HG03460 (cell line): ENCODE measurements at regions not wholly inside any gene's neighbourhood (a gene's known extent, or its start where the extent isn't known, plus 50 kb on each side); places are given as distances from the start of the nearest gene placed in this dataset.
"Not testable (repeated sequence)": the region's sequence is repeated elsewhere in the genome, so short reads cannot be mapped to it uniquely, and the experiment has no call there.

Source experiments
- ATAC-seq: cut with Tn5 transposase; IDR thresholded peaks from one replicate; pipeline ENCODE4 v1.9.1; 2021; ENCODE audit not compliant: unreplicated experiment

DNA sequence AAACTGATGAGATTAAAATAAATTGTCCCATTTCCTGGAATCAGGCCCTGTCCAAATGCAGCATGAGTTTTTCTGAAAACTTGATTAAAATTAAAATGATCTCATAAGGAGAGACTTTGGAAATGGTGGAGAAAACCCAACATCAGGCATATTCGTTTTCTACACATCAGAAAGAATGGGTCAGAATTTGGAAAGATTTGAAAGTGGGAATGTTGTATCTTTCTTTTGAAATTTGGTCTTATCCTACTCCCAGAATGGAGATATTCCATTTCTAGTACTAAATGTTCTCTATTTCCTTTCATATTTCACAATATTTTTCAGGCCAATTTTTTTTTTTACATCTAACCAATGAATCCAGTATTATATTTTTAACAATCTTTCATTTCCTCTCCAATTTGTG lies 223.9 kb upstream of the RXFP2 start:
- no peak for ATAC-seq

DNA sequence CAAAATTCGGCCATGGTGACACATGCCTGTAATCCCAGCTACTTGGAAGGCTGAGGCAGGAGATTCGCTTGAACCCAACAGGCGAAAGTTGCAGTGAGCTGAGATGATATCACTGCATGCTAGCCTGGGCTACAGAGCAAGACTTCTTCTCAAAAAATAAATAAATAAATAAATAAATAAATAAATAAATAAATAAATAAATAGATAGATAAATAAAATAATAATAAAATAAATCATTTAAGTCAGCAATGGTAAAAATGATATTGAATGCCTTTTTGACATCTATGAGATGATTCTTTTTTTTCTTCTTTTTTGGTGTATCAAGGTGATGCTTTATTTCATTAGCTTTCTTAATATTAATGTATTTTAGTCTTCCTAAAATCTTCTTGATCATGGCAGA lies 221.7 kb upstream of the RXFP2 start:
- no peak for ATAC-seq

DNA sequence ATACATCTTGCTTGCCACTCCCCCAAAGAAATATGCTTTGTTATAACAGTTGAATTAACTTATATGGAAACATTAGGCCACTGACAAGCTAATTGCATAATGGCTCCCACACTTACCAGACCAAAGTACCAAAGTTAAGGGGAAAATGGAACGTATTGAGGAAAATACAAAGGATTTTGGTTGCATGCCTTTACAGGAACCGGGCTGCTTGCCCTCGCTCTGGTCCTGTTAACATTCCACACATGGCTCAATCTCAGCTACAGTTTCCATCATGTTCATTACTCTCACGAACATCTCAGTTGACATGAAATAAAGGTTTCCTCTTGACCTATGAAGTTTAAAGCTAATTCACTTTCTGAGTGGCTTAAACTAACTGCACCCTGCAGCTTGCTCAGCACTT lies 220.7 kb upstream of the RXFP2 start:
- ATAC-seq, result no peak

DNA sequence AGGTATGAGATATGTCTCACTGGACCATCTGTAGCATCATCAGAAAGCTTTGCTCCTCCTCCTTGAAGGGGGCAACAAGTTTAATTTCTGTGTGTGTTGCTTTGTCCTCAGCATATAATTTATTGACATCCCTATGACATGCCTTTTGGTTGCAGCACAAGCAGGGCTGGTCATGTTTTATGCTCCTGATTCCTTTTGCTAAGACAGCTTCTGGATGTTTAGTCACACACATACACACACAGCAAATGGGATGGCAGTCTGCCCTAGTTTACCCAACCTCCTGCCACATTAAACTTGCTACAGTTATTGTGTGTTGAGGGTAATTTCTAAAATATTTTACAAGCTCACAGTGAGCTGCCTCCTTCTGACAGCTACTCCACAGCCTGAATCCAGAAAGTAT lies 217.9 kb upstream of the RXFP2 start:
- ATAC-seq, result no peak

DNA sequence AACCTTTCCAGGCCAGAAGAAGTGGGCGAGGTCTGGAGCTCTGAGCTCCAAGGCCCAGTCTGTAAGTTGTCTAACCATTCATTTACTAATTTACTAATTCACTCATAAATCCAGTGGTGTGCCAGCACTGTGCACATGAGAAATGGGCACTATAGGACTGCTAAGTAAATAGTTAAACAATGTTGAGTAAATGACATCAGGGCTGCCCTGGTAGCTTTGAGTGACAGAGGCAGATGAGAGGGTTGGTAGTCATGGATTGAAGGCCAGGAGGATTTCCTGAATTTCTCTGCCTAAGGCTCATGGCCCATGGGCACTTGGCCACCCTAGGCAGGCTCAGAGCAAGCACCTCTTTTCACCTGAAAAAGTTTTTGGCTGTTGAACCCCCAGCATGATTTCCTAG lies 216.9 kb upstream of the RXFP2 start:
- ATAC-seq, result no peak

DNA sequence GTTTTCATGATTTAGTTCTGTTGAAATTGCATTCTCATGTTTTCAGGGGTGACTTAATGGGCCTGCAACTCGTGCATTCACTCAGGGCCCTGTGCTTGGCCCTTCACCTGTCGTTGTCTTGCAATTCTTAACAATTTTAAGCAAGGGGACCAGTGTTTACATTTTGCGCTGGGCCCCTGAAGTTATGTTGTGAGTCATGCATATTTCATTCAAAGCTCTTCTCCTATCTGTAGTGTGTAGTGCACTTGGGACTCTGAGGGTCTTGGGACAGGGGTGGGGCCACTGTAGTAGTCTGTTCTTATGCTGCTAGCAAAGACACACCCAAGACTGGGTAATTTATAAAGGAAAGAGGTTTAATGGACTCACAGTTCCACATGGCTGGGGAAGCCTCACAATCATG lies 211.2 kb upstream of the RXFP2 start:
- ATAC-seq, result no peak

DNA sequence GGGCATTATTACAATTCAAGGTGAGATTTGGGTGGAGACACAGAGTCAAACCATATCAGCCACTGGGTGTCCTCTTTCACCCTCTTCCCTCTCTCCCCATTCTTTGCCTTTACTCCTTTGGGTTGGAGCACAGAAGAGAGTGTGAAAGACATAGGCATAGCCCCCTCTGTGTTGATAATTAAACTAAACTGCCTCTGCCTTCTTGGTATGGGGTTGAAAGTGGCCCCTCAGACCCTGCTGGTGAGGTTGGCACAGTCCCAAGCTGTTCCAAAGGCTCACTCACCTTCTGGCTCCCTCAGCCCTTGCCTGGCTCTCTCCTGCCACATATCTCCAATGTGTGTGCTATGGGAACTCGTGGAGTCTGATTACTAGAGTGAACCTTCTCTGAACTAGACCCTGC lies 210.6 kb upstream of the RXFP2 start:
- ATAC-seq, result no peak

DNA sequence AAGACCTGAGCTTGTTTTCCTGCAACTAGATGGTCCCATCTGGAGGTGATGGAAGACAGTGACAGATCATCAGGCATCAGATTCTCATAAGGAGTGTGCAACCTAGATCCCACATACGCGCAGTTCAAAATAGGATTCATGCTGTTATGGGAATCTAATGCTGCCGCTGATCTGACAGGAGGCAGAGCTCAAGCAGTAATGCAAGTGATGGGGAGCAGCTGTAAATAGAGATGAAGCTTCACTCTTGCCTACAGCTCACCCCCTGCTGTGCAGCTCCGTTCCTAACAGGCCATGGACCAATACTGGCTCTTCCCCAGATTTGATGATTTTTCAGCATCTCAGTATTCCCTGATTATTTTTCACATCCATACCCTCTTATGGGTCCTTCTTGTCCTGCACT lies 208.4 kb upstream of the RXFP2 start:
- ATAC-seq, result no peak

DNA sequence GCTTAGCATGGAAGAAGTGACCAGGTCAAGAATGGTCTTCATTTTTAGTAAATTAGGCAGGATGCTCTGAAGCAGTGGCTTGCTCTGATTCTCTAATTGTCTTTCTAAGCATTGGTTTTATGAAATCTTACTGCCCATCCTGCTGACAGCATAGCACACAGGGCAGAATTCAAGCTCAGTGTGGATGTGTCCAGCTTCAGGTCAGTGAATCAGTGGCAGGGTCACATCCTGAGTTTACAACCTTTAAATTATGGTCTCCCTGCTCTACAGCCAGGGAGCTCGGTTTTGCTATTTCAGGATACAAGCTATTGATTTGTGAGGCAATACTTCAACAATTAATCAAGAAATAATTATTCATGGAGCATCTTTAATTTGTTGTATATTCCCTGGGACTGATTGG lies 202.3 kb upstream of the RXFP2 start:
- ATAC-seq, result no peak

DNA sequence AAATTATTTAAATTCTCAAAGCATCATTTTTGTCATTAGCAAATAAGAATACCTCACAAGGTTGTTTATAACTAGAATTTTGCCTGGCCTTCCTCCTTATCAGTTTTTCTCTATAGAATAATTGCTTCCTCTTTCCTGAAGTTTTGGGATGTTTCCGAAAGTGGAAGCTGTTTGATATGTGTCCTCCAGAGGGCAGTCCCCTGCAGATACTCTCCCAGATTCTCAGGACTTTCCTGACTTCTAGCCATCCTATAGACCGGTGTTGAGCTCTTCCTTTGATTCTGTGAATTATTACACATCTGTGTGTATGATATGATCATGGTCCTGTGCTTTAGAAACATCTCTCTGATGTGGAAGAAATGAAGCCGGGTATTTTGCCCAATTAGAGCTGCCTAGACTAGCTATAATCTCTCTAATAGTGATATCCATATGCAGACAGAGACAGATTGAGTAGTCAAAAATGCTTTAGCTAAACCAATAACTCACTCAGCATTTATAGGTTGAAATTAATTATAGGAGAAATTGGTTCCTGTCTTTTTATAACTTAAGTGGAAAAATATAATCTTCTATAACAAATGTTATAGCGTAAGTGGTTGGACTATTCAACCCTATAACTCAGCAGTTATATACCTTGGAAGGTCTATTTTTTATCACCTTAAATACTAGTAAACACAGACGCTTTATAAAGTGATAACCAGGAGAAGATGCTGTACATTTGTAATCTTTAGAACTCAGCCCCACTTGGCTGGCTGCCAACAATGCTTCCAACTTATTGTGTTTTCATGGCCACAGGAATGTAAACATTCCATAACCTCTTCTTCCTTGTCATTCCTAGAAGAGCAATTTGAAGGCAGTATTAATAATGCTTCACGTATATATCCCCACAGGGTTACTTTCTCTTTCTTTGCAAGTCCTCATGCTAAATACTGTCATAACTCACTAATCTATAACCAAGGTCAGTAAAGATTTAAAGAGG lies 201.0 kb upstream of the RXFP2 start:
- ATAC-seq, result no peak

DNA sequence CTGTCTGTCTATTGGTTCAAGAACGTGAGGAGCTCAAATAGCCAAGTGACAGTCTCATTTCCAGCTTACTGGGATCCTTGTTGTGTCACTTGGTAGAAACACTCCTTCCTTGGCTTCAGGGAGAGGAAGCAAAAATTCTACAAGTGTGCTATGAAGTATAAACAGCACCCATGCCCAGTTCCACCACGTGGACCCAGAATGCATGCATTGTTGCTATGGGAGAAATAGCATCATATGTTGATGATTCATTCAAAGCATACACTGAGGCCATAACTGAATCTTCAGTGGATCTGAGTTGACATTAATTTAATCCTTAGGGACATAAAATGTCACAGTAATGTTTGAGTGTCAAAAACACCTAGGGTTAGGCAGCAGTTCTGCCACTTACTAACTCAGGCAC lies 199.0 kb upstream of the RXFP2 start:
- ATAC-seq, result no peak

DNA sequence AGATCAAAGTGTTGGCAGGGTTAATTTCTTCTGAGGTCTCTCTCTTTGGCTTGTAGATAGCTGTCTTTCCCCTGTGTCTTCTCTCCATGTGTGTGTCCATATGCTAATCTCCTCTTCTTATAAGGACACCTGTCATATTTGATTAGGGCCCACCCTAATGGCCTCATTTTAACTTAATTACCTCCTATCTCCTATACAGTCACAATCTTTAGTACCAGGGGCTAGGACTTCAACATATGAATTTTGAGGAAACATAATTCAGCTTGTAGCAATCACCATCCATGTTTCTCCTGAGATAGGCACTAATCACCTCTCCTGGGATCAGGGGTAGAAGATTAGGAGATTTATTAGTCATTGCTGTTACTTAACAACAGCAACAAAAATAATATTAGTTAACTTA lies 196.1 kb upstream of the RXFP2 start:
- ATAC-seq, result no peak

DNA sequence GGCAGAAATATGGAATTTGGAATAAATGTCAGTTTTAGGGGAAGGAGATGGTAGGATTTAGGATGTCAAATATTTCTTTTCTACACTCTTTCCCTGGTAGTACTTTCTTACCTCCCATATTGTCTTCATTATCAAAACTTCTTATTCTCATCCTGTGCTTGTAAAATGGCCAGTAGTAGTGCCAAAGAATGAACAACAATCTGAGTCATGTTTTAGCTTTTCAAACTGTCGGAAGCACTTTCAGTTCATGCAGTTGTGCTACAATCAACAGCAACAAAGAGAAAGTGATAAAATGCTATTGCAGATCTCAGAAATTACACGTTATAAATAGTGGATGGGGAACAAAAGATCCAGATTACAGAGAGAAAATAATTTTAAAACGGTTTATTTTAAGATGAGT lies 193.7 kb upstream of the RXFP2 start:
- ATAC-seq, result no peak

DNA sequence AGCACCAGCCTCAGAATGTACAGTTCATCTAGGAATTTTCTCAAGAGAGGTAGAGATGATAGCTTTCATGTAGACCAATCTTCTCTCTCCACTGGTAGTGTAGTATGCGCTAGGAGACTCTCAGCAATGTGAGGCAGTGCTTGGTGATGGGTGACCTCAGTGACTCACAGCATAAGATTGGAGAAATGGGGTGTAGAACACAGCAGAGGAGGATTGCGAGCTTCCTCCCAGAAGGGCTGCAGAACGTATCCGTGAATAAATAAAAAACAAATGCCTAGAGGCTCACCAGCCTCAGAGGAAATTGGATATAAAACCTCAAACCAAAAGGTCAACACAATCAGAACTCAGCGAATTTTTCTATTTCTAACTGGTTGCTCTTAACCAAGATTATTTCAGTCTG lies 182.9 kb upstream of the RXFP2 start:
- ATAC-seq, result no peak

DNA sequence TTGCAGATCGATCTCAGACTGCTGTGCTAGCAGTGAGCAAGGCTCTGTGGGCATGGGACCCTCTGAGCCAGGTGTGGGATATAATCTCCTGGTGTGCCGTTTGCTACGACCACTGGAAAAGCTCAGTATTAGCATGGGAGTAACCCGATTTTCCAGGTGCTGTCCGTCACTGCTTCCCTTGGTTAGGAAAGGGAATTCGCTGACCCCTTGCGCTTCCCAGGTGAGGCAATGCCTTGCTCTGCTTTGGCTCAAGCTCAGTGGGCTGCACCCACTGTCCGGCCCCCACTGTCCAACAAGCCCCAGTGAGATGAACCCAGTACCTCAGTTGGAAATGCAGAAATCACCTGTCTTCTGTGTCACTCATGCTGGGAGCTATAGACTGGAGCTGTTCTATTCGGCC lies 155.1 kb upstream of the RXFP2 start:
- ATAC-seq, result not testable (repeated sequence)

DNA sequence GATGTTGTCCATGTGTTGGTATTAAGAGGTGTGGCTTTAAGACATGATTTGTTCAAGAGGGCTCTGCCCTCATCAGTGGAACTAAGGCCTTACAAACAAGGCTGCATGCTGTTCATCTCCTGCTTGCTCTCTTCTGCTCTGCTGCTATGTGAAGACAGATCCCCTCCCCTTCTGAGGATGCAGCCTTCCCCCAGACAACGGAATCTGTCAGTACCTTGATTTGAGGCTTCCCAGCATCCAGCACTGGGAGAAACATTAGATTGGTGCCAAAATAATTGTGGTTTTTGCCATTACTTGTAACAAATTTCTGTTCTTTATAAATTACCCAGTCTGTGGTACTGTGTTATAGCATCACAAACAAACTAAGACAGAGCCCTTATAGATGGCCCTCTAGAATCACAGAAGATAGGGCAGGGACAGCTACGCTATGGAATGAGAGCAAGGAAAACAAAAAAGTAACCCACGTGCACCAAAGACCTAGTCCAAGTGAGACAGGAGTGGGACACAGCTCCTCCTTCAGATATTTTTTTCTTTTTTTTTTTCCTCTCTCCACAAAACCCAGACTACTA lies 151.5 kb upstream of the RXFP2 start:
- no peak for ATAC-seq

DNA sequence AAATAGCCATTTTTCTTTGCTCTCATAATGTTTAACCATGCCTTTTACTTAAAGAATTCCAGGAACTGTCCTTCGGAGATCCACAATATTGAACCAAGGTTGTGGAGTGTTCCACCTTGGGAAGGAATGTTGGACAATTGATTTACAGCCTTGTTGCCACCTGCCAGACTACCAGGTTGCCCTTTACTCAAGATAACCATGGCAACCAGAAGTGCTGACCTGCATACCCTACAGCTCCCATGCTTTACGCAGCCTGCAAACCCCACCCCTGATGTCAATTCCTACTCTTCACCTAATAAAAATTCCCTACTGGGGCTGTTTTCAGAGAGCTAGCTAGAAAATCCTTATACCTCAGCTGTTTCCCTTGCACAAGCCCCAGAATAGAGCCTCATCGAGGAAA lies 151.0 kb upstream of the RXFP2 start:
- no peak for ATAC-seq

DNA sequence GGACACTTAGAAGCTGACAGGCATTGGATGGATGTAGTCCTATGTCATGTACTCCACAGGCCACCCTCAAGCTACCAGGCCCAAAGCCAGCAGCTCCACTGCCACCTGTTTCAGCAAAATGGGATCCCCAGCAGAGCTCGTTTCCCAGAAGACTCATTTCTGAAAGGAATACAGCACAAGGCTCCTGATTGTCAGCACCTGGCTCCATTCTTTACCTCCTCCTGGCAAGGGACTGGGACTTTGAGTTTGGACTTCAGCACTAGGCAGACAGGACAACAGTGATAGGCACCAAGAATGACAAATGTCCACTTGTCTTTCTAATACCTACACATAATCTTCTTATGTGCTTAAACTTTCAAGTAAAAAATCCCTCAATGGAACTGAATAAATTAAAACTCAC lies 150.4 kb upstream of the RXFP2 start:
- ATAC-seq, result no peak

DNA sequence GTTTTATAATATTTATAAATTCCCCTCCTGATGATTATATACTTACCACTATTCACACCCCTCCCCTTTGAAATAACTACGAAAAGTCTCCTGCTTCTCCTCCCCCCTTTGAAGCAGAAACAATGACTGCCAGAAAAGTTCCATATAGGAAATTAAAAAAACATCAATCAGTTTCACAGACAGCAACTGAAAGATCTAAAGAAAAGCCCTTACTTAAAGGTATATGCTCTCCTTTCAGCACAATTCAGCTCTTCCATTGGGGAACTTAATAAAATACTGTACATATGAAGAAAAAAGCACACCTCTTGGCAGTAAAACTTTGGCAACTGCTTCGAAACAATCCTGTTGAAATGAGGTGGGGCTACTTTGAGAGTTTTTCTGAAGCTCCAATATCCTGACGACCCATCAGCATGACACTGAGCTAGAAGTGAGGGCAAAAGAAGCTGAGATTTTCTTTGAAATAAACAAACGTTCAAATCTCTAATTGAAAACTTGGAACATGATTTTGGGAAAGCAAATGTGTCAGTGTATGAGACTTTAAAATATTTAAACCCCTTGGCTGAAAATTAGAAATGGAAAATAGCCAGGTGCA lies 147.6 kb upstream of the RXFP2 start:
- no peak for ATAC-seq

DNA sequence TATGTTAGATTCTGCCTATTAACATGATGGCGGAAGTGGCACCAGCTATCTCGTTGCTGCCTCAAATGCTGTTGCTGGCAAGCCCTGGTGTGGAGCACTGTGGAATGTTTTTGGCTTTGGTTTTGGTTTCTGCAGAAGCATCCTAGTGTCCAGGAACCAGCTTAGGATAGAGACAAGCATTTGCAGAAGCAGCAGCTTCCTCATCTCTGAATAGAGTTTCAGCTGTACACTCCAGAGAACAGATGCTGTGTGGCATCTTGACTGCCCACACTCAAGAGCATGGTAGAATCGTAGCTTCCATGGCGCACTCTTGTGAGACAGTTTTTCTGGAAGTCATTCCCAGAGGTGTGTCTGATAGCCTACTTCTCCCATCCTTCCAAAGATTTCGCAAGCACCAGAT lies 145.3 kb upstream of the RXFP2 start:
- ATAC-seq, result no peak

DNA sequence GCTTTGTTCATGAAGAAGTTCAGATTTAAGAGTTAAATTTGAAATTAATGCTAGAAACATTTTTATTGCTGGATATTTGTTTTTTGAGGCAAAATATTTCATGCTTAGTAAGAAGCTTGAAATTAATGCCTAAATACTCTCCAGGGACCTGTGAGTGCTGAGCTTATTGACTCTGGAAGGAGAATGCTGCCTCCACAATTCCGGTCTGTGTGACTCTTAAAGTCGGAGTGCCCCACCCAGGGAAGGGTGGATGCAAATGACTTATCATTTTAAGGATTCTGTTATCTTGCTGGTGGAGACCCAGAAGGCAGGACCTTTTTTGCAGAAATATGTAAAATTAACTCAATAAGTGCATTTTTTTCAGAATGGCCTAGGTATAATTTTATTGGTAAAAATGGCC lies 143.8 kb upstream of the RXFP2 start:
- ATAC-seq, result no peak

DNA sequence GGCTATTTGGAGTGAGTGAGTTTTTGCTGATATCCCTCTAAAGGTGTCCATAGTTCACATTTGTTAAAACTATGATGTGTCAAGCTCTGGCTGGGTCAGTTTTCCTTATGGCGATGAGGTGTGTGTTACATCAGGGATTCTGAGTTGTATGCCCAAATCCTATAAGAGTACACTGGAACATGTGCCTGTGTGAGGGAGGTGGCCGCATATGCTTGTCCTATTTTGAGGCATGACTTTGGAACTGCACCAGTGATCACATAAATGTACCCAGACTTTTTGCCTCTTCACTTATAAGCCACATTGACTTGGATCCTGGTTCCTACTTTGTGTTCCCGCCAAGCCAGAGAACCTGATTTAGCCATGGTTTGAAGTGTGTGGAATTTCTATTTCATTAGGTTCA lies 140.3 kb upstream of the RXFP2 start:
- ATAC-seq, result no peak
